Fibroblast of pulmonary artery (primary cell): ENCODE measurements at regions not wholly inside any gene's neighbourhood (a gene's known extent, or its start where the extent isn't known, plus 50 kb on each side); places are given as distances from the start of the nearest gene placed in this dataset.

Source experiments
- DNase-seq: peaks from one replicate; pipeline ENCODE4 v3.0.0-alpha.2; 2010; ENCODE audit warnings: low read depth
- H3K4me3 ChIP-seq: replicated peaks from 2 replicates; pipeline ENCODE4 v1.5.1; 2011; ENCODE audit warnings: low read depth, mild to moderate bottlenecking, control low read depth, low read length, moderate library complexity
- TF ChIP-seq, protein P1 (sequence below): IDR thresholded peaks from 2 replicates; pipeline ENCODE4 v1.5.1; 2011; ENCODE audit warnings: mild to moderate bottlenecking, control low read depth, low read length, inconsistent platforms; ENCODE audit errors: missing control alignments

- TF ChIP-seq, protein P1, sequence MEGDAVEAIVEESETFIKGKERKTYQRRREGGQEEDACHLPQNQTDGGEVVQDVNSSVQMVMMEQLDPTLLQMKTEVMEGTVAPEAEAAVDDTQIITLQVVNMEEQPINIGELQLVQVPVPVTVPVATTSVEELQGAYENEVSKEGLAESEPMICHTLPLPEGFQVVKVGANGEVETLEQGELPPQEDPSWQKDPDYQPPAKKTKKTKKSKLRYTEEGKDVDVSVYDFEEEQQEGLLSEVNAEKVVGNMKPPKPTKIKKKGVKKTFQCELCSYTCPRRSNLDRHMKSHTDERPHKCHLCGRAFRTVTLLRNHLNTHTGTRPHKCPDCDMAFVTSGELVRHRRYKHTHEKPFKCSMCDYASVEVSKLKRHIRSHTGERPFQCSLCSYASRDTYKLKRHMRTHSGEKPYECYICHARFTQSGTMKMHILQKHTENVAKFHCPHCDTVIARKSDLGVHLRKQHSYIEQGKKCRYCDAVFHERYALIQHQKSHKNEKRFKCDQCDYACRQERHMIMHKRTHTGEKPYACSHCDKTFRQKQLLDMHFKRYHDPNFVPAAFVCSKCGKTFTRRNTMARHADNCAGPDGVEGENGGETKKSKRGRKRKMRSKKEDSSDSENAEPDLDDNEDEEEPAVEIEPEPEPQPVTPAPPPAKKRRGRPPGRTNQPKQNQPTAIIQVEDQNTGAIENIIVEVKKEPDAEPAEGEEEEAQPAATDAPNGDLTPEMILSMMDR: no peak
- no peak overlapping the region for H3K4me3 ChIP-seq
- peak; percentile 16 for DNase-seq
These were observed 208.3 kb upstream of the NCAM2 start for GRCh38 chr21:20789729-20790500.

GRCh38 chr21:20800106-20800505, 198.1 kb upstream of the NCAM2 start:
- no peak overlapping the region for H3K4me3 ChIP-seq
- TF ChIP-seq, protein P1: no peak
- no peak for DNase-seq

- no peak for DNase-seq
- H3K4me3 ChIP-seq: no peak overlapping the region
- TF ChIP-seq, protein P1: no peak
These were observed 196.0 kb upstream of the NCAM2 start for GRCh38 chr21:20802201-20802600.

GRCh38 chr21:20802631-20803260, 195.5 kb upstream of the NCAM2 start:
- no peak overlapping the region for H3K4me3 ChIP-seq
- no peak for DNase-seq
- TF ChIP-seq, protein P1: no peak

- TF ChIP-seq, protein P1: no peak
- DNase-seq: no peak
- no peak overlapping the region for H3K4me3 ChIP-seq
These were observed 186.5 kb upstream of the NCAM2 start for GRCh38 chr21:20811702-20812101.

DNA sequence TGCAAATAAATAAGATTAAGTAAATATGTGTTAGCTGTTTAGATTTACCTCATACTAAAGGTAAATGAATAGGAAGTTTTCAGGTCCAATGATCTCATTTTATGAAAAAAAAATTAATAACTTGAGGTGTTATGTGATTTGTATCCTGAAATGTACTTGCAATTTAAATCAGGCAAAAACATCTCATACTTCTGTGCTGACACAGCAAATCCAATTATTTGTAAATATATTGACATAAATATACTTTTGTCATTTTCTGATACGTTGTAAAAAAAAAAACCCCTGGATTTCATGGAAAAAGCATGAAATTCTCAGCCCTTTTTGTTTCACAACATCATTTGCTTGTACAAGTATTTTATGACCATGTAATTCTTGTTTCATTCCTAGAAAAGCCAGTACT, 184.1 kb upstream of the NCAM2 start:
- no peak for DNase-seq
- TF ChIP-seq, protein P1: no peak
- no peak overlapping the region for H3K4me3 ChIP-seq

- TF ChIP-seq, protein P1: no peak
- H3K4me3 ChIP-seq: no peak overlapping the region
- no peak for DNase-seq
These were observed 175.5 kb upstream of the NCAM2 start for GRCh38 chr21:20822666-20823065.
